Smooth muscle cell of the brain vasculature (primary cell): ENCODE measurements at regions not wholly inside any gene's neighbourhood (a gene's known extent, or its start where the extent isn't known, plus 50 kb on each side); places are given as distances from the start of the nearest gene placed in this dataset.

Experiments
- DNase-seq: peaks from one replicate; pipeline ENCODE4 v3.0.0-alpha.2; 2012; ENCODE audit warnings: low read depth, low spot score

DNA sequence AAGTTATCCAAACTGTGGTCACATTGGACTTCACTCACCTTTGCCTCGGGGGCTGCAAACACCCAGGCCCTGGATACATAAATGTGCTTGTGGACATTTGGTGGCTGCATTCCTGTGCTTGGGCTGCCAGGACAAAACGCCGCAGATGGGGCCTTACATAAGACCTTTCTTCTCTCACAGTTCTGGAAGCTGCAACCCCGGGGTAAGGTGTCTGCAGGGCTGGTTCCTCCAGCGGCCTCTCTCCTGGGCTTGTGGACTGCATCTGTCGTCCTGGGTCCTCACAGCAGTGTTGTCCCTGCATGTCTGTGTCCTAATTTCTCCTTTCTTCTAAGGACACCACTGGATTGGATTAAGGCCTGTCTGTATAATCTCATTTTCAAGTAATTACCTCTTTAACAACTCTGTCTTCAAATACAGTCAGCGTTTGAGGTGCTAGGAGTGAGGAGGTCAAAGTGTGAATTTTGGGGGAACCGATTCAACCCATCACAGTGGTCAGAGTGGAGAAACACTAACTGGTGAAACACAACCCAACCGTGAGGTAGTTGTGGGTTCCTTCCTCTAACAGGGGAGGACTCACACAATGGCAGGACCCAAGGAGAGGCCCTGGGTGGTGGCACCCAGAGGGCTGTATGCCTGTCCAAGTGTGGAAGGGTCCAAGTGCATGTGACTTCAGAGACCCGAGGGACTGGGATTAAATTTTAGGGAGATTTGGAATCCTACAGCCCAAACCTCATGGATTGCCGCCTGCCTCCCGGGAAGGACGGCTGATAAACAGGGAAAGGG, 415.6 kb downstream of the IRX2 start:
- DNase-seq, result no peak

- no peak for DNase-seq
These were observed 416.2 kb downstream of the IRX2 start for GRCh38 chr5:2335125-2335732.

DNA sequence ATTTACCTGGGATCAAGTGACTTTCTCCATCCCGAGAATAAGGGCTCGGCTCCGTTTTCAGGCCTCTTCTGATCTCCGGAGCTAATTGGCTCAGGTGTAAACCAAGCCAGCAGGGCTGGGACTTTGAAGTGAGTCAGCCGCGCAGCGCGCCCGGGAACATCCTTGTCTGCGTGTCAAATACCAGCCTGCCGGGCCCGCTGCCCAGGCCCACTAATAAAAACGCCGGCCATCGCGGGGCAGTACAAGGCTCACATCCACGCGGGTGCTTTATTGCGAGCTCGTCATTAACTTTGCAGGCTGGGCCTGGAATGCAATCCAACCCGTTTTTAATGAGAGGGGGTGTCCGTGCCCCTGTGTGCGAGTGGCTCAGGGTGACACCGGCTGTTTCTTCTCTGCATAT, 416.8 kb downstream of the IRX2 start:
- no peak for DNase-seq

DNA sequence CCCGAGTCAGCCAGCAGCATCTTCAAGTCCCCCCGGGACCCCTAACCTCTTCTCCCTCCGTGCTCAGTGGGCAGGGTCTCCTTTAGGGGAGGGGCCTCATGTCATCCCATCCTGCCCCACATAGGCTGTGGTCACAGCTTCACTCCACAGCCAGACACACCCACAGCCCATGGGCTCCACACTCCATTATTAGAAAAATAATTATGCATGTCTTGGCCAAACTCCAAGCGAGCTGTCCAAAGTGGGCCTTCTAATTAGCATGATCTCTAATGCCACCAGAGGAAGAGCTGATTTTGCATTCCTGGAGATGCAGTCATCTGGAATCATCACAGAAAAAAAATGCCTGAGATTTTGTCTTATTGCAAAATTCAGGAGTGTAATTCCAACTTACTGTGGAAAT, 418.2 kb downstream of the IRX2 start:
- no peak for DNase-seq

- no peak for DNase-seq
These were observed 419.0 kb downstream of the IRX2 start for GRCh38 chr5:2332521-2332920.

DNA sequence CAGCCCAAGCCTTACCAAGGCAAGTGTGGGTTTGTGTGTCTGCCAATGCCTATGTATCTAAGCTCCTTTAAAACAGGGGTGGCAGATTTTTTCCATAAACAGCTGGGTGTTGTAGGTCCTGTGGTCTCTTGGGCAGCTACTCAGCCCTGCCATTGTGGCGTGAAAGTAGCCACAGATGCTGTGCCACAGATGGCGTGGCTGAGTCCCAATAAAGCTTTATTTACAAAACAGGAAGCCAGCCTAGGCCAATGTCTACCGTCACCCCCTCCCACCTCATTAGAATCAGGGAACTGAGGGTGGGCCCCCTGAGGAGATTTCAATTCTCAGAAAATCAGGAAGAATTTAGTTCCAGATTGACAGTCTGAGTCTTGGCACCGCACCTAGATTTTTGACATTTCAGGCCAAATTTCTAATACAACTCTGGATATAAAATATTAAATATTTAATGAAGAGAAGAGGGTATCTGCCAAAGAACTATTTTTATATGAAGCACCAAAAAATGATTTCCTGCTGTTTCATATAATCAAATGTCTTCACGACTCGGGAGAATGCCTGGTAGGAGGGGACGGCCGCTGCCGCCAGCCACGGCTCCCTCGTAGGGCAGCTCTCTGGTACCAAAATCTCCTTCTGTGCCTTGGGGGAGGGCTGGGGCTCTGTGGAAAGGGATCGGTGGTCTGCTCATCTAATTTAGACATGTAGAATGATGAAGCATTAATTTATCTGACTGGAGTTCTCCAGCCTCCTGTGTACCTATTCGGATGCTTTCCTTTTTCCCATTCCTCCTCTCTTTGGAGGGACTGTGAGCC, 420.9 kb downstream of the IRX2 start:
- no peak for DNase-seq

GRCh38 chr5:2329741-2330140, 421.7 kb downstream of the IRX2 start:
- no peak for DNase-seq

- no peak for DNase-seq
These were observed 424.9 kb downstream of the IRX2 start for GRCh38 chr5:2326601-2327000.

- no peak for DNase-seq
These were observed 426.7 kb downstream of the IRX2 start for GRCh38 chr5:2324788-2325187.

- DNase-seq, result no peak
These were observed 430.9 kb downstream of the IRX2 start for GRCh38 chr5:2320611-2321010.

GRCh38 chr5:2317540-2317939, 433.9 kb downstream of the IRX2 start:
- no peak for DNase-seq

DNA sequence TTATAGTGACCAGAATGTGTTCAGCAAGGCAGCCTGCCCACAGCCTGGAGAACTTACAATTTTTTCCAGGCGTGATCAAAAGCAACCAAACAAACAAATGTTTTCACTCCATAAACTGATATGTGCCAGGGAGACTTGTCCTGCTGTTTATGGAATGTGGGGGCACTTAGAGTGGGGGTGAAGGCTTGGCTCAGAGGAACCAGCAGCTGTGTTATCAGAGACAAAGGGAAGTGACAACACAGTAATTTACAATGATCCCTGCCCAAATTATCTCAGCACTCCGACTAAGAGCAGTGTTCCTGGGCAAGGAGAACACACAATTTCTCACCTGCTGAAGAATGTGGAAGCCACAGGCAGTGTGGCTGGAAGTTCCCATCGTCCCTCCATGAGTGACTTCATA, 429.1 kb upstream of the IRX4 start:
- no peak for DNase-seq

GRCh38 chr5:2310946-2311345, 428.2 kb upstream of the IRX4 start:
- no peak for DNase-seq

- no peak for DNase-seq
These were observed 424.9 kb upstream of the IRX4 start for GRCh38 chr5:2307631-2308030.

GRCh38 chr5:2306711-2307110, 424.0 kb upstream of the IRX4 start:
- no peak for DNase-seq

- no peak for DNase-seq
These were observed 420.8 kb upstream of the IRX4 start for GRCh38 chr5:2303431-2304100.

- DNase-seq, result no peak
These were observed 419.4 kb upstream of the IRX4 start for GRCh38 chr5:2302169-2302568.

- DNase-seq, result no peak
These were observed 418.3 kb upstream of the IRX4 start for GRCh38 chr5:2300861-2301574.

DNA sequence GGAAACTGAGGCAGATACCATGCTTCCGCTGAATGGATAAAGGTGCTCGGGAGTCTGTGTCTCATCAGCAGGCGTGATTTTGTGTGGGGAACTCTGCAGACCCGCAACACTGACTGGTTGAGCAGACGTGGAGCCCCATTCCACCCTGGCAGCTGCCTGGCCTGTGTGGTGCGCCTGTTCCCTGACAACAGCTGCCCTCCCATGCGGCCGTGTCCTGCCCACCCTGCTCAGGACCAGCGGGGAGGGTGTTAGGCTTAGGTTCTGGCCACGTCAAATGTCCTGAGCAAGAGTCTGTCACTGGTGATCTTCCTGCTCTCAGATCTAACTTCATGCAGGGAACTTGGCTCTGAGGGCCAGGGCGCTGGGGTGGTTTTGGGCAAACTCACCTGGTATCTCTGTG, 417.7 kb upstream of the IRX4 start:
- no peak for DNase-seq

DNA sequence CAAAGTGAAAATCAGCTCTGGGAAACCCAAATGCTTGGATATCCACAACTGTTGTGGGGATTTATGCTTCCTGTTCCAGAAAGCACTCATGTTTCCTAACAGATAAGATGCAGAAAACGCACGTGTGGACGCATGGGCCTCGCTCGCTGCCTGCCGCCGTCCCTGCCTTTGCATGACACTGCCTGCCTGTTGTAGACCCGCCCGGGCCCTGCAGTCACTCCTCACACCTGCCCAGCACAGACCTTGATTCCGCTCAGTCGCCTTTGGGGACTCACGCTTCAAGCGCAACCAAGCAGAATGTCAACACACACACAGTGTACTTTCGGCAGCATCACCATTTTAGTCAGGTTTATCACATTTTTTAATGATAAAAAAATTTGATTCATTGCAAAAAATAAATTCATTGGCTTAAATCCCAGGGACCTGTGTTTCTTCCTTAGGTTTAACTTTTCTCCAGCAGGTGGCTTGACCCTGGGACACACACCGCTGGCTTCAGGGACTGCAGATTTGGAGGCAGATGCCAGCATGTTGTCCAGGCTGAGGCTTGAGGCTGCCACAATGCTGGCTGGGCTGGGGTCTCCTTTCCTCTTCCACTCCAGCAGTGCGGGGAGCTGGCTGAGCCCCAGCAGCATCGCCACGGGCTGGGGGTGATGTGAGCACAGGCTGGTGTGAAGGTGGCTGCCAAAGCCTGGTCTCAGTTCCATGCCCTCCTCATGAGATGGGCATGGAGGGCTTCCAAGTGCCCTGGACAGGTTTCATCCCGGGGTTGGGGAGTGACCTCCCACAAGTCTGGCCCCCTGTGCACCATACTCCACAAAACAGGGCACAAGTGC, 416.9 kb upstream of the IRX4 start:
- no peak for DNase-seq

- no peak for DNase-seq
These were observed 416.1 kb upstream of the IRX4 start for GRCh38 chr5:2298781-2299180.
